GM23338 (cell line): ENCODE measurements at regions not wholly inside any gene's neighbourhood (a gene's known extent, or its start where the extent isn't known, plus 50 kb on each side); places are given as distances from the start of the nearest gene placed in this dataset.

Source experiments
- ATAC-seq: fragments of 200-7000 bp; cut with Tn5 transposase; 3 replicates; pipeline ENCODE4 v1.9.1; 2020
- DNase-seq: peaks from one replicate; pipeline ENCODE4 v3.0.0-alpha.2; 2015; ENCODE audit warnings: low spot score
- H2AFZ ChIP-seq: fragments of 200-600 bp; sonication (generic); 2 replicates; pipeline ENCODE4 v1.8.0; 2016; ENCODE audit warnings: antibody characterized with exemption, mild to moderate bottlenecking, moderate library complexity
- H3F3A ChIP-seq: fragments of 200-600 bp; sonication (generic); replicated peaks from 2 replicates; pipeline ENCODE4 v1.8.0; 2017; ENCODE audit warnings: antibody characterized with exemption, mixed run types, low read depth
- H3K27ac ChIP-seq: fragments of 200-600 bp; sonication (generic); 2 replicates; pipeline ENCODE4 v1.6.1; 2016; ENCODE audit warnings: low read depth
- H3K27me3 ChIP-seq: fragments of 200-600 bp; sonication (generic); 2 replicates; pipeline ENCODE4 v1.8.0; 2016; ENCODE audit warnings: mild to moderate bottlenecking, mixed run types, moderate library complexity; ENCODE audit not compliant: insufficient read depth
- H3K36me3 ChIP-seq: fragments of 200-600 bp; sonication (generic); 2 replicates; pipeline ENCODE4 v1.8.0; 2016; ENCODE audit warnings: mild to moderate bottlenecking; ENCODE audit not compliant: insufficient read depth
- H3K4me1 ChIP-seq: fragments of 200-600 bp; sonication (generic); 2 replicates; pipeline ENCODE4 v1.8.0; 2016; ENCODE audit warnings: mild to moderate bottlenecking, moderate library complexity; ENCODE audit not compliant: insufficient read depth
- H3K4me2 ChIP-seq: fragments of 200-600 bp; sonication (generic); 2 replicates; pipeline ENCODE4 v1.7.1; 2017; ENCODE audit warnings: mixed run types
- H3K4me3 ChIP-seq: fragments of 200-600 bp; sonication (generic); 2 replicates; pipeline ENCODE4 v1.6.1; 2016; ENCODE audit warnings: mixed run types
- H3K79me2 ChIP-seq: fragments of 200-600 bp; sonication (generic); replicated peaks from 2 replicates; pipeline ENCODE4 v1.8.0; 2017; ENCODE audit warnings: mild to moderate bottlenecking; ENCODE audit not compliant: insufficient read depth
- H3K9me2 ChIP-seq: fragments of 200-600 bp; sonication (generic); 2 replicates; pipeline ENCODE4 v1.8.0; 2017; ENCODE audit not compliant: insufficient read depth
- H4K20me1 ChIP-seq: fragments of 200-600 bp; sonication (generic); replicated peaks from 2 replicates; pipeline ENCODE4 v1.8.0; 2017; ENCODE audit warnings: mild to moderate bottlenecking; ENCODE audit not compliant: insufficient read depth
- H3K27ac Mint-ChIP-seq: 2 replicates; pipeline ENCODE4 v1.8.0; 2020; ENCODE audit warnings: inconsistent platforms, mild to moderate bottlenecking, moderate library complexity, mixed read lengths
- H3K27me3 Mint-ChIP-seq: 3 replicates; pipeline ENCODE4 v1.8.0; 2022; ENCODE audit warnings: low read depth, mild to moderate bottlenecking, moderate library complexity, mixed read lengths, inconsistent platforms; ENCODE audit not compliant: insufficient read depth, poor library complexity
- H3K36me3 Mint-ChIP-seq: 3 replicates; pipeline ENCODE4 v1.8.0; 2021; ENCODE audit warnings: low read depth, mild to moderate bottlenecking, inconsistent platforms, moderate library complexity, mixed read lengths
- H3K4me1 Mint-ChIP-seq: 3 replicates; pipeline ENCODE4 v1.8.0; 2020; ENCODE audit warnings: mild to moderate bottlenecking, inconsistent platforms, mixed read lengths
- H3K4me3 Mint-ChIP-seq: 3 replicates; pipeline ENCODE4 v1.8.0; 2021; ENCODE audit warnings: moderate library complexity, mild to moderate bottlenecking, inconsistent platforms, mixed read lengths
- H3K9me3 Mint-ChIP-seq: 3 replicates; pipeline ENCODE4 v1.8.0; 2020; ENCODE audit warnings: moderate library complexity, mild to moderate bottlenecking, inconsistent platforms, mixed read lengths
- CREB1 ChIP-seq: fragments of 250-450 bp; sonication (Bioruptor Pico); IDR thresholded peaks from 2 replicates; pipeline ENCODE4 v1.5.0; 2020; ENCODE audit warnings: low read depth, mild to moderate bottlenecking, moderate library complexity
- ETS1 ChIP-seq: IDR thresholded peaks from 2 replicates; pipeline ENCODE4 v1.6.1; 2016; ENCODE audit warnings: antibody characterized with exemption
- EZH2 ChIP-seq: fragments of 200-600 bp; sonication (generic); IDR thresholded peaks from one replicate; pipeline ENCODE4 v1.8.0; 2017; ENCODE audit warnings: antibody characterized with exemption, mild to moderate bottlenecking, low read depth; ENCODE audit not compliant: unreplicated experiment
- EZH2phosphoT487 ChIP-seq: fragments of 200-600 bp; sonication (generic); IDR thresholded peaks from one replicate; pipeline ENCODE4 v1.8.1; 2018; ENCODE audit warnings: antibody characterized with exemption; ENCODE audit not compliant: unreplicated experiment
- JUNB ChIP-seq: IDR thresholded peaks from one replicate; pipeline ENCODE4 v1.6.1; 2016; ENCODE audit warnings: antibody characterized with exemption; ENCODE audit not compliant: unreplicated experiment
- NANOG ChIP-seq: IDR thresholded peaks from 2 replicates; pipeline ENCODE4 v1.6.1; 2016; ENCODE audit warnings: antibody characterized with exemption, borderline replicate concordance
- POLR2AphosphoS5 ChIP-seq: IDR thresholded peaks from 2 replicates; pipeline ENCODE4 v1.6.1; 2016; ENCODE audit warnings: antibody characterized with exemption, low read depth
- REST ChIP-seq: IDR thresholded peaks from one replicate; pipeline ENCODE4 v1.6.1; 2018; ENCODE audit warnings: antibody characterized with exemption; ENCODE audit not compliant: unreplicated experiment
- STAT1 ChIP-seq: IDR thresholded peaks from one replicate; pipeline ENCODE4 v1.6.1; 2016; ENCODE audit warnings: antibody characterized with exemption; ENCODE audit not compliant: unreplicated experiment
- ZNF114 ChIP-seq: fragments of 250-450 bp; sonication (Bioruptor Pico); IDR thresholded peaks from 2 replicates; pipeline ENCODE4 v1.5.0; 2020; ENCODE audit warnings: mild to moderate bottlenecking, moderate library complexity
- ZNF331 ChIP-seq: fragments of 250-450 bp; sonication (Bioruptor Pico); IDR thresholded peaks from 2 replicates; pipeline ENCODE4 v1.5.0; 2020; ENCODE audit warnings: low read depth, mild to moderate bottlenecking, moderate library complexity
- TF ChIP-seq, protein P1 (sequence below), 2 experiments: fragments of 200-600 bp in 1 of 2; sonication (generic) in 1 of 2; conservative IDR thresholded peaks; 2 replicates each; pipeline versions ENCODE4 v1.5.1 to v1.6.1; 2016 to 2017; ENCODE audit warnings: antibody characterized with exemption in 2 of 2, low read depth in 2 of 2, mild to moderate bottlenecking in 2 of 2, moderate library complexity in 1 of 2
- TF ChIP-seq, protein P2 (sequence below): fragments of 250-450 bp; sonication (Bioruptor Pico); IDR thresholded peaks from 2 replicates; pipeline ENCODE4 v1.5.0; 2020; ENCODE audit warnings: mild to moderate bottlenecking, moderate library complexity

DNA sequence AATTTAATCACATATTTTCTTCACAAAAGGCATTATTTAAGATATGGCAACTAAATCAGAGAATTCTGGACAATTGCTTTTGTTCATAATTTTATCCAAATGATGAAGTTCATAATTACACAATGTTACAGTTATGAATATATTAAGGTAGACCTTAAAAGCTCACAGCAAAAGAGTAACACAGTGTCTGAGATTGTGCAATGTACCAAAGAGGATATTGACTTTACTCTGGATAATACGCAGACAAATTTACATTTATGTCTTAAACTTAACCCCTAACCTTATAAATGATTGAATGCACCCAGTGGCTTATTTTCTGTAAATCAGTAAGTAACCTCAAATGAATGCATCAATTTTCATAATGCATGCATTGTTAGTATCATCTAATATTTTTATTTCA, 216.2 kb upstream of the SAMSN1 start:
- H3K36me3 ChIP-seq = no peaks in the 10 kb centered on the region
- Mint-ChIP-seq H3K27ac (no peak overlapping the region), H3K4me3 (no peak overlapping the region), H3K27me3 (peaks cover 1% of the 10 kb centered on the region), H3K9me3 (peaks cover 5% of the 10 kb centered on the region; the same call in 2 of the 3 replicates), H3K4me1 (no peaks in the 10 kb centered on the region), H3K36me3 (no peaks in the 10 kb centered on the region)
- DNase-seq (no peak), ATAC-seq (no peak)
- H3K4me2 ChIP-seq = no peak overlapping the region
- no peak for TF ChIP-seq NANOG
- TF ChIP-seq, protein P1, sequence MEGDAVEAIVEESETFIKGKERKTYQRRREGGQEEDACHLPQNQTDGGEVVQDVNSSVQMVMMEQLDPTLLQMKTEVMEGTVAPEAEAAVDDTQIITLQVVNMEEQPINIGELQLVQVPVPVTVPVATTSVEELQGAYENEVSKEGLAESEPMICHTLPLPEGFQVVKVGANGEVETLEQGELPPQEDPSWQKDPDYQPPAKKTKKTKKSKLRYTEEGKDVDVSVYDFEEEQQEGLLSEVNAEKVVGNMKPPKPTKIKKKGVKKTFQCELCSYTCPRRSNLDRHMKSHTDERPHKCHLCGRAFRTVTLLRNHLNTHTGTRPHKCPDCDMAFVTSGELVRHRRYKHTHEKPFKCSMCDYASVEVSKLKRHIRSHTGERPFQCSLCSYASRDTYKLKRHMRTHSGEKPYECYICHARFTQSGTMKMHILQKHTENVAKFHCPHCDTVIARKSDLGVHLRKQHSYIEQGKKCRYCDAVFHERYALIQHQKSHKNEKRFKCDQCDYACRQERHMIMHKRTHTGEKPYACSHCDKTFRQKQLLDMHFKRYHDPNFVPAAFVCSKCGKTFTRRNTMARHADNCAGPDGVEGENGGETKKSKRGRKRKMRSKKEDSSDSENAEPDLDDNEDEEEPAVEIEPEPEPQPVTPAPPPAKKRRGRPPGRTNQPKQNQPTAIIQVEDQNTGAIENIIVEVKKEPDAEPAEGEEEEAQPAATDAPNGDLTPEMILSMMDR (conservative IDR thresholded peaks at IDR 0.05; ENCODE audit: low read depth in 2 of 2) = no peak
- TF ChIP-seq ZNF331 (CRISPR knock-in tag) = no peak
- TF ChIP-seq EZH2phosphoT487 = no peak
- TF ChIP-seq ETS1 = no peak
- TF ChIP-seq JUNB = no peak
- TF ChIP-seq POLR2AphosphoS5 = no peak
- no peak for TF ChIP-seq REST
- no peak for TF ChIP-seq STAT1
- TF ChIP-seq EZH2 = no peak
- no peak for TF ChIP-seq ZNF114 (CRISPR knock-in tag)
- TF ChIP-seq CREB1 (CRISPR knock-in tag) = no peak
- TF ChIP-seq, protein P2, sequence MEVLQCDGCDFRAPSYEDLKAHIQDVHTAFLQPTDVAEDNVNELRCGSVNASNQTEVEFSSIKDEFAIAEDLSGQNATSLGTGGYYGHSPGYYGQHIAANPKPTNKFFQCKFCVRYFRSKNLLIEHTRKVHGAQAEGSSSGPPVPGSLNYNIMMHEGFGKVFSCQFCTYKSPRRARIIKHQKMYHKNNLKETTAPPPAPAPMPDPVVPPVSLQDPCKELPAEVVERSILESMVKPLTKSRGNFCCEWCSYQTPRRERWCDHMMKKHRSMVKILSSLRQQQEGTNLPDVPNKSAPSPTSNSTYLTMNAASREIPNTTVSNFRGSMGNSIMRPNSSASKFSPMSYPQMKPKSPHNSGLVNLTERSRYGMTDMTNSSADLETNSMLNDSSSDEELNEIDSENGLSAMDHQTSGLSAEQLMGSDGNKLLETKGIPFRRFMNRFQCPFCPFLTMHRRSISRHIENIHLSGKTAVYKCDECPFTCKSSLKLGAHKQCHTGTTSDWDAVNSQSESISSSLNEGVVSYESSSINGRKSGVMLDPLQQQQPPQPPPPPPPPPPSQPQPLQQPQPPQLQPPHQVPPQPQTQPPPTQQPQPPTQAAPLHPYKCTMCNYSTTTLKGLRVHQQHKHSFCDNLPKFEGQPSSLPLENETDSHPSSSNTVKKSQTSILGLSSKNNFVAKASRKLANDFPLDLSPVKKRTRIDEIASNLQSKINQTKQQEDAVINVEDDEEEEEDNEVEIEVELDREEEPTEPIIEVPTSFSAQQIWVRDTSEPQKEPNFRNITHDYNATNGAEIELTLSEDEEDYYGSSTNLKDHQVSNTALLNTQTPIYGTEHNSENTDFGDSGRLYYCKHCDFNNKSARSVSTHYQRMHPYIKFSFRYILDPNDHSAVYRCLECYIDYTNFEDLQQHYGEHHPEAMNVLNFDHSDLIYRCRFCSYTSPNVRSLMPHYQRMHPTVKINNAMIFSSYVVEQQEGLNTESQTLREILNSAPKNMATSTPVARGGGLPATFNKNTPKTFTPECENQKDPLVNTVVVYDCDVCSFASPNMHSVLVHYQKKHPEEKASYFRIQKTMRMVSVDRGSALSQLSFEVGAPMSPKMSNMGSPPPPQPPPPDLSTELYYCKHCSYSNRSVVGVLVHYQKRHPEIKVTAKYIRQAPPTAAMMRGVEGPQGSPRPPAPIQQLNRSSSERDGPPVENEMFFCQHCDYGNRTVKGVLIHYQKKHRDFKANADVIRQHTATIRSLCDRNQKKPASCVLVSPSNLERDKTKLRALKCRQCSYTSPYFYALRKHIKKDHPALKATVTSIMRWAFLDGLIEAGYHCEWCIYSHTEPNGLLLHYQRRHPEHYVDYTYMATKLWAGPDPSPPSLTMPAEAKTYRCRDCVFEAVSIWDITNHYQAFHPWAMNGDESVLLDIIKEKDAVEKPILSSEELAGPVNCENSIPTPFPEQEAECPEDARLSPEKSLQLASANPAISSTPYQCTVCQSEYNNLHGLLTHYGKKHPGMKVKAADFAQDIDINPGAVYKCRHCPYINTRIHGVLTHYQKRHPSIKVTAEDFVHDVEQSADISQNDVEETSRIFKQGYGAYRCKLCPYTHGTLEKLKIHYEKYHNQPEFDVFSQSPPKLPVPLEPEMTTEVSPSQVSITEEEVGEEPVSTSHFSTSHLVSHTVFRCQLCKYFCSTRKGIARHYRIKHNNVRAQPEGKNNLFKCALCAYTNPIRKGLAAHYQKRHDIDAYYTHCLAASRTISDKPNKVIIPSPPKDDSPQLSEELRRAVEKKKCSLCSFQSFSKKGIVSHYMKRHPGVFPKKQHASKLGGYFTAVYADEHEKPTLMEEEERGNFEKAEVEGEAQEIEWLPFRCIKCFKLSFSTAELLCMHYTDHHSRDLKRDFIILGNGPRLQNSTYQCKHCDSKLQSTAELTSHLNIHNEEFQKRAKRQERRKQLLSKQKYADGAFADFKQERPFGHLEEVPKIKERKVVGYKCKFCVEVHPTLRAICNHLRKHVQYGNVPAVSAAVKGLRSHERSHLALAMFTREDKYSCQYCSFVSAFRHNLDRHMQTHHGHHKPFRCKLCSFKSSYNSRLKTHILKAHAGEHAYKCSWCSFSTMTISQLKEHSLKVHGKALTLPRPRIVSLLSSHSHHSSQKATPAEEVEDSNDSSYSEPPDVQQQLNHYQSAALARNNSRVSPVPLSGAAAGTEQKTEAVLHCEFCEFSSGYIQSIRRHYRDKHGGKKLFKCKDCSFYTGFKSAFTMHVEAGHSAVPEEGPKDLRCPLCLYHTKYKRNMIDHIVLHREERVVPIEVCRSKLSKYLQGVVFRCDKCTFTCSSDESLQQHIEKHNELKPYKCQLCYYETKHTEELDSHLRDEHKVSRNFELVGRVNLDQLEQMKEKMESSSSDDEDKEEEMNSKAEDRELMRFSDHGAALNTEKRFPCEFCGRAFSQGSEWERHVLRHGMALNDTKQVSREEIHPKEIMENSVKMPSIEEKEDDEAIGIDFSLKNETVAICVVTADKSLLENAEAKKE = no peak
- 0 out of 2 replicates have a peak, but pooled peaks cover 3% of the 10 kb centered on the region for H3K9me2 ChIP-seq
- H3K4me3 ChIP-seq = no peak overlapping the region
- no peaks in the 10 kb centered on the region for H3K4me1 ChIP-seq
- no peaks in the 10 kb centered on the region for H3F3A ChIP-seq
- no peak overlapping the region for H2AFZ ChIP-seq
- H3K27ac ChIP-seq = no peak overlapping the region
- H4K20me1 ChIP-seq = no peaks in the 10 kb centered on the region
- H3K79me2 ChIP-seq = no peaks in the 10 kb centered on the region
- H3K27me3 ChIP-seq = no peaks in the 10 kb centered on the region
